ENCODE measurements at regions not wholly inside any gene's neighbourhood (a gene's known extent, or its start where the extent isn't known, plus 50 kb on each side); places are given as distances from the start of the nearest gene placed in this dataset.
A peak's percentile ranks its signal among the peaks of the same experiment; 100 is the strongest.

DNA sequence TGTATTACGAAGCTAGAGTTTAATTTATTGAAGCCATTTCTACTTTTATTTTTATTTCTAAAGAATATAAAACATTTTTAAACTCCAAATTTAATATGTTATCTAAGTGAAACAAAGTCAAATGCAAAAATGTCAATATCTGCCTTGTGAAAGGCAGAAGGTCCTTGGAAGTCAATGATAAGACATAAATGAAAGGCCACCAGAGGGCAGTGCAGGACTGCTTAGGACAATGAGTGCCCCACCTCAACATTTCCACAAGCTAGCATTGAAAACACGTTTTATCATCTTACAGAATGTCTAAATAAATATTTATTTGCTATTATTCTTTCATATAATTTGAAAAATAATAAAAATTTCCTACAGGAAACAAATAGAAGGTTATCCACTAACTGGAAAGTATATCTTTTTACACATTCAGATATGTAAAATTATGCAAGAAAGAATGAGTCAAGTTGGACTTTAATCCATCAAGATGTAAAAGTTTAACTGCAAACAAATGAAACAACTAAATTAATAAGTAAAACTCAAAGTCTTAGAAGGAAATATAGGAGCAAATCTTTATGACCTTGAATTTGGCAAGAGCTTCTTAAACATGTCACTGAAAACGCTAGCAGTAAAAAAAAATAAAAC, 140.1 kb upstream of the FMN2 start:
- Histone ChIP-seq H3K27me3 (replicated peaks in 1 of 7) (peaks cover 0 to 19% (median 0%) of the 10 kb centered on the region in 7 donors), H3K9me3 (no peaks in the 10 kb centered on the region), H3K4me3 (no peak overlapping the region), H3K27ac (no peak overlapping the region), H3K36me3 (no peaks in the 10 kb centered on the region), H3K4me1 (no peaks in the 10 kb centered on the region)
- no peak for DNase-seq
- TF ChIP-seq POLR2AphosphoS5 (IDR thresholded peaks at IDR 0.05), result no peak
- TF ChIP-seq, protein P1, sequence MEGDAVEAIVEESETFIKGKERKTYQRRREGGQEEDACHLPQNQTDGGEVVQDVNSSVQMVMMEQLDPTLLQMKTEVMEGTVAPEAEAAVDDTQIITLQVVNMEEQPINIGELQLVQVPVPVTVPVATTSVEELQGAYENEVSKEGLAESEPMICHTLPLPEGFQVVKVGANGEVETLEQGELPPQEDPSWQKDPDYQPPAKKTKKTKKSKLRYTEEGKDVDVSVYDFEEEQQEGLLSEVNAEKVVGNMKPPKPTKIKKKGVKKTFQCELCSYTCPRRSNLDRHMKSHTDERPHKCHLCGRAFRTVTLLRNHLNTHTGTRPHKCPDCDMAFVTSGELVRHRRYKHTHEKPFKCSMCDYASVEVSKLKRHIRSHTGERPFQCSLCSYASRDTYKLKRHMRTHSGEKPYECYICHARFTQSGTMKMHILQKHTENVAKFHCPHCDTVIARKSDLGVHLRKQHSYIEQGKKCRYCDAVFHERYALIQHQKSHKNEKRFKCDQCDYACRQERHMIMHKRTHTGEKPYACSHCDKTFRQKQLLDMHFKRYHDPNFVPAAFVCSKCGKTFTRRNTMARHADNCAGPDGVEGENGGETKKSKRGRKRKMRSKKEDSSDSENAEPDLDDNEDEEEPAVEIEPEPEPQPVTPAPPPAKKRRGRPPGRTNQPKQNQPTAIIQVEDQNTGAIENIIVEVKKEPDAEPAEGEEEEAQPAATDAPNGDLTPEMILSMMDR (IDR thresholded peaks at IDR 0.05 in 8 of 11, conservative IDR thresholded peaks at IDR 0.05 in 3 of 11), result peak in 9 of 11 experiments; percentile 38 to 66 (median 58)
- WGBS, 5 donors, result 31 to 63% (median 55%) methylated on average over 3 of the region's 3 CpGs
- intact Hi-C loops (cut with DNase I; ENCODE audit: low total_unique reads), result no loop called here

DNA sequence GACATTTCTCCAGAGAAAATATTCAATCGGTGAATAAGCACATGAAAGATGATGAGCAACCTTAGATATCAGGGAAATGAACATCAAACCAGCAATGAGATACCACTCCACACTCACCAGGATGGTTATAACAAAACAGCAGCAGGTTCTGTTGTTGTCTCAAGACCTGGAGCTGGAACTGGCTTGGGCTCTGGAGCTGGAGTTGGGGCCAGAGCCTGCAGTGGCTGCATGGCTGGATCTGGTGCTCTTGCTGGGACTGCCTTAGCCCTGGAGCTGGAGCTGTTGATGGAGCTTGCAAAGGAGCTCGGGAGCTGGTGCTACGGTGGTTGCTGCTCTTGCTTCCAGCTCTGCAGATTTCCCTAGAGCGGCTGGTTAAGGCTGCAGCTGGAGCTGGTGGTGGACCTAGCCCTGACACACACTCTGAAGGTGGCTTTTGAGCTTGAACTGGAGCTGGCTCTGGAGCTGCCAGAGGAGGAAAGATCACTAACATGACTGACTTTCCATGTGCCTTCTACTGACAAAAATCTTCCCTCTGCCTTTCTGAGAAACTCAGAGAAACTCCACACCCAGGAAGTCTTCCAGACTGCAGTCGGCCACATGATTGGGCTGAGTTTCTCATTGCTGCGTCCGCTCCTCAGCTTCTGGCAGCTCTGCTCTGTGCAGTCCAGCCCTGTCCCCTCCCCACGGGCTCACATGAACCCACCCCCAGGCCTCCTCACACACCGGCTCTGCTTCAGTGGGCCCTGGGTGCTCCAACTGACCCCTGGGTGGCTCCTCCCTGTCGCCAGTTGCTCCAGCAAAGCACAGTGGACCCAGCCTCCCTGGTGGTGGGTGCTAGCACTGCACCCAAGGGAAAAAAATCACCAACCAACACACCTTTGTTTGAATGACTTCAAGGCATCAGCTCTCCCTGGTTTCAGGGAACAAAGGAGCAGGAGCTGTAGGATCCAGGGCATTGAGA, 139.1 kb upstream of the FMN2 start:
- H3K4me3 ChIP-seq, result no peak overlapping the region
- H3K27me3 ChIP-seq (replicated peaks in 1 of 7), result peaks cover 0 to 24% (median 0%) of the 10 kb centered on the region in 7 donors
- 72 to 90% (median 84%) methylated on average over 8 to 10 of the region's 10 CpGs for WGBS, 5 donors
- H3K9me3 ChIP-seq, result no peaks in the 10 kb centered on the region
- no peak overlapping the region for H3K27ac ChIP-seq
- no peak for DNase-seq
- intact Hi-C loops (cut with DNase I; ENCODE audit: low total_unique reads), result no loop called here
- no peak for TF ChIP-seq POLR2AphosphoS5 (IDR thresholded peaks at IDR 0.05)
- TF ChIP-seq, protein P1 (IDR thresholded peaks at IDR 0.05 in 8 of 11, conservative IDR thresholded peaks at IDR 0.05 in 3 of 11), result peak in 1 of 11 experiments; percentile 21
- no peak for TF ChIP-seq POLR2A (IDR thresholded peaks at IDR 0.05)
- no peaks in the 10 kb centered on the region for H3K36me3 ChIP-seq
- no peaks in the 10 kb centered on the region for H3K4me1 ChIP-seq

DNA sequence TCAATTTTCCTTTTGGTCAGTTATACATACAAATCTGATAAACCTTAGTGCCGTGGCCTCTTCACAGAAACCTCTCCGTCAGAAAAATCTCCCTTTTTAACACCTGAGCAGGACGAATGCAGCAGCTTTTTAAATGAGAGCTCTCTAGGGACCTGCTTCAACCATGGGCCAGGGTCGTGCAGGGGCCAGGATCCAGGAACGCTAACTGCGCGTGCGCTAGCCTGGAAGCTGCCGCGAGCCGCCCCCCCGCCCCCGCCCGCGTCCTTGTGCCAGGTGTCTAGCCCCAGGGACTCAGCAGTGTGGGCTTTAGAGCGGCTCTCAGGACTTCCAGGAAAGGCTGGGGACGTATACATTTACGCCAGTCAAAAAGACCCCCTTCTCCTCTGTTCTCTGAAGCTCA, 136.8 kb upstream of the FMN2 start:
- Histone ChIP-seq H3K36me3 (no peaks in the 10 kb centered on the region), H3K4me1 (no peaks in the 10 kb centered on the region), H3K27me3 (replicated peaks in 1 of 7) (peaks cover 0 to 32% (median 0%) of the 10 kb centered on the region in 7 donors), H3K4me3 (no peak overlapping the region), H3K27ac (no peak overlapping the region), H3K9me3 (no peaks in the 10 kb centered on the region)
- no peak for DNase-seq
- intact Hi-C loops (cut with DNase I; ENCODE audit: low total_unique reads), result no loop called here
- TF ChIP-seq POLR2A (IDR thresholded peaks at IDR 0.05) (no peak), POLR2AphosphoS5 (IDR thresholded peaks at IDR 0.05) (no peak)
- TF ChIP-seq, protein P1 (IDR thresholded peaks at IDR 0.05 in 8 of 11, conservative IDR thresholded peaks at IDR 0.05 in 3 of 11), result no peak
- 77 to 87% (median 84%) methylated on average over 13 to 18 of the region's 18 CpGs for WGBS, 5 donors

DNA sequence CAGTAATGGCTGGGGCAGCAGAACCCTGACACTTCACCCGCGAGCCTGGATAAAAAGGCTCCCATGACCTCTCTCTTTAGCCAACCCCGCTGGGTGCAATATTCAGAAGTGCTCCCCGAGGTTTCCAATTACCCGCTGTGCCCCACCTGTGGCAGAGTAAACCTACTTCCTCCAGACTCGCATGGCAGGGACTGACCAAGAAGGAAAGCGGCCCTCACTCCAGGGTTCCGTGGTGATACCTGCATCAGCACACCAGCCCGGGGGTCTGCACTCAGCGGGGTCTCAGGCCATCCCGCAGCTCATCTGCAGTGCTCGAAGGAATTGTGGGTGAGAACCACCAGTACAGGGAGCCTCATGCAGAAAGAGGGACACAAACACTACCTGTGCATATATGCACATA, 136.3 kb upstream of the FMN2 start:
- Histone ChIP-seq H3K27ac (no peak overlapping the region), H3K9me3 (no peaks in the 10 kb centered on the region), H3K36me3 (no peaks in the 10 kb centered on the region), H3K4me3 (no peak overlapping the region), H3K27me3 (replicated peaks in 1 of 7) (peaks cover 0 to 32% (median 0%) of the 10 kb centered on the region in 7 donors), H3K4me1 (no peaks in the 10 kb centered on the region)
- intact Hi-C loops (cut with DNase I; ENCODE audit: low total_unique reads), result no loop called here
- DNase-seq, result no peak
- WGBS, 5 donors, result 80 to 93% (median 91%) methylated on average over 12 of the region's 12 CpGs
- no peak for TF ChIP-seq POLR2AphosphoS5 (IDR thresholded peaks at IDR 0.05)
- TF ChIP-seq POLR2A (IDR thresholded peaks at IDR 0.05), result no peak
- TF ChIP-seq, protein P1 (IDR thresholded peaks at IDR 0.05 in 8 of 11, conservative IDR thresholded peaks at IDR 0.05 in 3 of 11), result no peak
